ENCODE measurements at regions not wholly inside any gene's neighbourhood (a gene's known extent, or its start where the extent isn't known, plus 50 kb on each side); places are given as distances from the start of the nearest gene placed in this dataset.

- no peak for DNase-seq (ENCODE audit: low read depth, low spot score)
- H3K4me3 ChIP-seq (ENCODE audit: low read length): no peak overlapping the region
Measured at GRCh38 chr22:22740560-22741276, 96.3 kb downstream of the GGTLC2 start.

DNA sequence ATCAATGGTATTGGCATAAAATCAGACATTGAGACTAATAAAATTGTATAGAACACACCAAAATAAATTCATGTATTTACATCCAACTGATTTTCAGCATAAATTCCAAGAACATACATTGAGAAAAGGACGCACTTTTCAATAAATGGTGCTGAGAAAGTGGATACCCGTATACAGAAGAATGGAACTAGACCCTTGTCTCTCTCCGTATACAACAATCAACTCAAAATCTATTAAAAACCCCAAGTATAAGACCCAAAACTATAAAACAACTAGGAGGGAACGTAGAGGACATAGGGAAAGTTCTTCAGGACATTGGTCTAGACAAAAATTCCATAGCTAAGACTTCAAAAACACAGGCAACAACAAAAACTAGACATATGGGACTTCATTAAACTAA lies 97.4 kb downstream of the GGTLC2 start:
- H3K4me3 ChIP-seq (ENCODE audit: low read length): no peak overlapping the region
- DNase-seq (ENCODE audit: low read depth, low spot score): no peak

DNA sequence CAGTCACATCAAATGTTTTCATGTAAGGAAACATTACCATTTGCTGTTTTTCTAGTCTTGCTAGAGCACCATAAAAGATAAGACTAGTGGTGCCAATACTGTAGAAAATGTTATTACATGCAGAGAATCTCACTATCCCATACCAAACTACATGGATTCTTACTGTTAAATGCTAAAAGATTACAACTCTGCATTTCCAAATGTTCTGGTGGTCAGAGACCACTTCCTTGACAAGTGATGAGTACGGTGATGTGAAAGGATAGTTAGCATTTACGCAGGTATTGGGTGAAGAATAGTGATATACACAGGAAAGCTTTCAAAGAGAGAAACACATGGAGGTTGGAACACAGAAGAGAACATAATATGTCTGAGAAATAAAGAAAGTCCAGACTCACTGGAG lies 98.2 kb downstream of the GGTLC2 start:
- no peak overlapping the region for H3K4me3 ChIP-seq (ENCODE audit: low read length)
- no peak for DNase-seq (ENCODE audit: low read depth, low spot score)

- no peak for DNase-seq (ENCODE audit: low read depth, low spot score)
Measured at GRCh38 chr22:22743128-22743760, 98.8 kb downstream of the GGTLC2 start.

GRCh38 chr22:22744412-22745224 lies 100.2 kb downstream of the GGTLC2 start:
- no peak for DNase-seq (ENCODE audit: low read depth, low spot score)
- no peak overlapping the region for H3K4me3 ChIP-seq (ENCODE audit: low read length)

More at GRCh38 chr22:22743128-22743760, 98.8 kb downstream of the GGTLC2 start:
- H3K4me3 ChIP-seq (ENCODE audit: low read length): no peak overlapping the region

GRCh38 chr22:22745225-22746060 lies 101.0 kb downstream of the GGTLC2 start:
- no peak overlapping the region for H3K4me3 ChIP-seq (ENCODE audit: low read length)
- DNase-seq (ENCODE audit: low read depth, low spot score): no peak

DNA sequence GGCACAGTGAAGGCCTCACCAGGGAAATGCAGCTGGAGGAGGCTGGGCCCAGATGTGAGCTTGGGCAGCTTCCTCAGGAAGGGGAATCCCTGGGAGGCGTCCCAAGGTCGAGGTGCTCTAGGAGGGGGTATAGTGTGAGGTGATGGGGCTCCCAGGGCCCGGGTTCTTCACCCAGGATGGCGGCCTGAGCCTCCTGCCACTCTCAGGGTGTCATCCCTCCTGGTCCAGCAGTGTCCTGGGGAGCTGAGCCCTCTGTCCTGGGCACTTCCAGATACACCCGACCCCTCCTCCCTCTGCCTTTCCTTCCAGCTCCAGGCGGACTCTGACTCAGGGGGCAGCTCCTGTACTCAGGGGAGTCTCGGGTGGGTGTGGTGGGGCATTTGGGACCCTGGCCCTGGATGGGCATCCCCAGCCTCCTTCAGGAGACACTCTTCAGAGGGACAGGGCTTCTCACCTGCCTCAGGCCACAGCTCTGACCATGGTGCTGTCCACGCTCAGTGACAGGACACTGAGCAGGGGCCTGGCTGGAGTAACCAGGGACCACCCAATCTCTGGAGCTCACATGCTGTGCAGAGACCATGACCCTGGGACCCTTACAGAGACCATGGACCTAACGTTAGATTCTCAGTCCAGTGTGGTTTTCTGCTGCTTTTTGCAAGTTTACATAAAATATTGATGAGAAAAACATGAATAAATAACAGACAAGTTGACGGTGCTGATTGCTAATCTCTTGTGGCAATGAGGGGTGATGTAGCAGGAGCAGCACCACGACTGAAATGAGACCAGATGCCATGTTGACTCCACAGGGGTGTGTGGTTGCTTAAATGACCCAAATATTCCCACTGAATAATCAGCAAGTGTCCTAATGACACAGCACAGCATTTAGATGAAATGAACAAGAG lies 101.9 kb downstream of the GGTLC2 start:
- no peak for DNase-seq (ENCODE audit: low read depth, low spot score)
- H3K4me3 ChIP-seq (ENCODE audit: low read length): no peak overlapping the region

- no peak for DNase-seq (ENCODE audit: low read depth, low spot score)
- H3K4me3 ChIP-seq (ENCODE audit: low read length): no peak overlapping the region
Measured at GRCh38 chr22:22746963-22747933, 102.8 kb downstream of the GGTLC2 start.

DNA sequence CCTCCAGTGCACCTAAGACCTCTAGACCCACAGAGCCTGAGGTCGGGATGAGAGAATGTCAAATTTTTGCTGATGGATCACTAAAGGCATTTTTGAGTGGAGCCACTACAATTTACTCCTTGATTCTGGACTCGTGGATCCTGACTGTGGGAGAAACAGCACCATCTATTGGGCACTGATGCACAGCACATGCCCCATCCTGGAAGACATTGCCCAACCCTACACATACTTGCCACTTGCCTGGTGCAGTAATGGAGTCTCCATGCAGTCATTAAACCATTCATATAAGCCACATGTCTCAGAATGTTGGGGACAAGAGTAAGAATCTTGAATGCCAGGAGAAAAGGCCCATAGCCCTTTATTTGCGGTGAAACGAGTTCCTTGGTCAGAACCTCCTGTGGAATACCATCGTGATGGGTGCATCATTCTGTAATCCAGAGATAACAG lies 103.9 kb downstream of the GGTLC2 start:
- DNase-seq (ENCODE audit: low read depth, low spot score): peak; percentile 20
- H3K4me3 ChIP-seq (ENCODE audit: low read length): no peak overlapping the region

DNA sequence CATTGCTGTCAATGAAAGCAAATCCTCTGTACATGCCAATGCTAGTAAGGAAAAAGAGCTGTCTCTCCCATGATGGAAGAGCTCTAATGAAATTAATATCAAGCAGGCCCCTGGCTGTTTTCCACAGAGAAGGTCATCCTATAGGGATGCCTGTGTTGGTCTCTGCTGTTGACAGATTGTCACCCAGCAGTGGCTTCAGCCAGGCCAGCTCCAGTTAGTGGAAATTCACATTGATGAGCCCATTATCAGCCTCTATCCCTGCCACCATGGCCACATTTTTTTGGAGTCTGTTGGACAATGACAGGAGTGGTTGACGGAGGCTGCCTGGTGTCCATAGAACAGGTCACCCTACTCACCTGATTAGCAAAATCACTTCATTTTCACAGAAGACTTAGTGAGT lies 104.3 kb downstream of the GGTLC2 start:
- no peak for DNase-seq (ENCODE audit: low read depth, low spot score)
- no peak overlapping the region for H3K4me3 ChIP-seq (ENCODE audit: low read length)

- H3K4me3 ChIP-seq (ENCODE audit: low read length): no peak overlapping the region
- DNase-seq (ENCODE audit: low read depth, low spot score): no peak
Measured at GRCh38 chr22:22749167-22749758, 104.8 kb downstream of the GGTLC2 start.

GRCh38 chr22:22750335-22751042 lies 106.1 kb downstream of the GGTLC2 start:
- H3K4me3 ChIP-seq (ENCODE audit: low read length): no peak overlapping the region
- DNase-seq (ENCODE audit: low read depth, low spot score): no peak

GRCh38 chr22:22751043-22751603 lies 106.7 kb downstream of the GGTLC2 start:
- H3K4me3 ChIP-seq (ENCODE audit: low read length): no peak overlapping the region
- no peak for DNase-seq (ENCODE audit: low read depth, low spot score)

GRCh38 chr22:22752199-22752555 lies 107.8 kb downstream of the GGTLC2 start:
- DNase-seq (ENCODE audit: low read depth, low spot score): no peak
- no peak overlapping the region for H3K4me3 ChIP-seq (ENCODE audit: low read length)

GRCh38 chr22:22752556-22753477 lies 108.4 kb downstream of the GGTLC2 start:
- no peak overlapping the region for H3K4me3 ChIP-seq (ENCODE audit: low read length)
- no peak for DNase-seq (ENCODE audit: low read depth, low spot score)
